ENCODE measurements at regions not wholly inside any gene's neighbourhood (a gene's known extent, or its start where the extent isn't known, plus 50 kb on each side); places are given as distances from the start of the nearest gene placed in this dataset.

GRCh38 chr2:136639651-136640050 is 125.7 kb upstream of the THSD7B start:
- FAIRE-seq (no peak), DNase-seq (ENCODE audit: low read depth, low spot score) (no peak)
- dilution Hi-C loops (cut with MboI; ENCODE audit: extremely low pct_ligation_motif_present, low sequenced_read_pairs) = no loop called here
- H3K36me3 ChIP-seq (ENCODE audit: control insufficient read depth in 2 of 2, extremely low read depth in 1 of 2, insufficient read depth in 2 of 2, low read length in 2 of 2) = no peaks in the 10 kb centered on the region
- no peaks in the 10 kb centered on the region for H3K4me1 ChIP-seq (ENCODE audit: control insufficient read depth, extremely low read depth, insufficient read depth, low read length)
- H2AFZ ChIP-seq (ENCODE audit: control insufficient read depth, low read length) = no peak overlapping the region
- no peak overlapping the region for H3K4me2 ChIP-seq (ENCODE audit: control insufficient read depth, extremely low read depth, insufficient read depth, low read depth, low read length)
- no peaks in the 10 kb centered on the region for H3K9me1 ChIP-seq (ENCODE audit: control insufficient read depth, extremely low read depth, insufficient read depth, low read length)
- H3K4me3 ChIP-seq (ENCODE audit: control insufficient read depth in 2 of 3, extremely low read depth in 1 of 3, insufficient read depth in 2 of 3, low read depth in 1 of 3, low read length in 3 of 3) = no peak overlapping the region
- H3K9ac ChIP-seq (ENCODE audit: control insufficient read depth, extremely low read depth, insufficient read depth, low read length) = no peak overlapping the region
- H3K79me2 ChIP-seq (ENCODE audit: control insufficient read depth, insufficient read depth, low read length) = no peaks in the 10 kb centered on the region
- H4K20me1 ChIP-seq (ENCODE audit: control insufficient read depth, extremely low read depth, insufficient read depth, low read length) = no peaks in the 10 kb centered on the region
- H3K9me3 ChIP-seq (ENCODE audit: control insufficient read depth, low read depth, low read length) = no peaks in the 10 kb centered on the region
- TF ChIP-seq, protein P1, sequence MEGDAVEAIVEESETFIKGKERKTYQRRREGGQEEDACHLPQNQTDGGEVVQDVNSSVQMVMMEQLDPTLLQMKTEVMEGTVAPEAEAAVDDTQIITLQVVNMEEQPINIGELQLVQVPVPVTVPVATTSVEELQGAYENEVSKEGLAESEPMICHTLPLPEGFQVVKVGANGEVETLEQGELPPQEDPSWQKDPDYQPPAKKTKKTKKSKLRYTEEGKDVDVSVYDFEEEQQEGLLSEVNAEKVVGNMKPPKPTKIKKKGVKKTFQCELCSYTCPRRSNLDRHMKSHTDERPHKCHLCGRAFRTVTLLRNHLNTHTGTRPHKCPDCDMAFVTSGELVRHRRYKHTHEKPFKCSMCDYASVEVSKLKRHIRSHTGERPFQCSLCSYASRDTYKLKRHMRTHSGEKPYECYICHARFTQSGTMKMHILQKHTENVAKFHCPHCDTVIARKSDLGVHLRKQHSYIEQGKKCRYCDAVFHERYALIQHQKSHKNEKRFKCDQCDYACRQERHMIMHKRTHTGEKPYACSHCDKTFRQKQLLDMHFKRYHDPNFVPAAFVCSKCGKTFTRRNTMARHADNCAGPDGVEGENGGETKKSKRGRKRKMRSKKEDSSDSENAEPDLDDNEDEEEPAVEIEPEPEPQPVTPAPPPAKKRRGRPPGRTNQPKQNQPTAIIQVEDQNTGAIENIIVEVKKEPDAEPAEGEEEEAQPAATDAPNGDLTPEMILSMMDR (optimal IDR thresholded peaks at IDR 0.05 in 1 of 3, IDR thresholded peaks at IDR 0.05 in 1 of 3, conservative IDR thresholded peaks at IDR 0.05 in 1 of 3; ENCODE audit: extremely low read depth in 1 of 3, insufficient read depth in 2 of 3, low read length in 3 of 3) = no peak
- TF ChIP-seq EZH2 (IDR thresholded peaks at IDR 0.05; ENCODE audit: low read length) = no peak
- H3K27me3 ChIP-seq (ENCODE audit: control insufficient read depth, extremely low read depth, insufficient read depth, low read length) = no peaks in the 10 kb centered on the region
- no peak overlapping the region for H3K27ac ChIP-seq (ENCODE audit: control insufficient read depth, insufficient read depth, low read length)

DNA sequence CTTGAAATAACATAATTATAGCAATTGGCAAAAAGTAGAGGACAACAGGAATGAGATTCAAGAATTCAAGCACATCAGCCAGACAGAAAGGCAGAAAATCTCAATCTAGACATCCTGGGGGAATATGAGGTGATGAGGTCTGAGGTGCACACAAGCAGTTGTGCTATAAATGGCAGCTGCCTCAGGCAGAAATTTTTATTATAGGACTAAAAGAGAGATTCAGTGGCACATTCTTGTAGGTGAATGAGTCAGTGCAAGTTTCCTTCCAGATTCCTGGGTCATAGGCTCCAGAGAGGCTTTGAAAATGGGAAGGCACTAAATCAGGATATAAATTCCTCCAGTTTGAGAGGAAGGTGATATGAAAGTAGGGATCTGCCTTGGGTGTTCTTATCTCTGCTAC is 127.2 kb upstream of the THSD7B start:
- dilution Hi-C loops (cut with MboI; ENCODE audit: extremely low pct_ligation_motif_present, low sequenced_read_pairs) = no loop called here
- Histone ChIP-seq H4K20me1 (ENCODE audit: control insufficient read depth, extremely low read depth, insufficient read depth, low read length) (no peaks in the 10 kb centered on the region), H3K27me3 (ENCODE audit: control insufficient read depth, extremely low read depth, insufficient read depth, low read length) (no peaks in the 10 kb centered on the region), H3K36me3 (ENCODE audit: control insufficient read depth in 2 of 2, extremely low read depth in 1 of 2, insufficient read depth in 2 of 2, low read length in 2 of 2) (no peaks in the 10 kb centered on the region), H3K9me1 (ENCODE audit: control insufficient read depth, extremely low read depth, insufficient read depth, low read length) (no peaks in the 10 kb centered on the region), H3K9ac (ENCODE audit: control insufficient read depth, extremely low read depth, insufficient read depth, low read length) (no peak overlapping the region), H3K27ac (ENCODE audit: control insufficient read depth, insufficient read depth, low read length) (no peak overlapping the region), H3K4me1 (ENCODE audit: control insufficient read depth, extremely low read depth, insufficient read depth, low read length) (no peaks in the 10 kb centered on the region), H3K4me2 (ENCODE audit: control insufficient read depth, extremely low read depth, insufficient read depth, low read depth, low read length) (no peak overlapping the region), H3K4me3 (ENCODE audit: control insufficient read depth in 2 of 3, extremely low read depth in 1 of 3, insufficient read depth in 2 of 3, low read depth in 1 of 3, low read length in 3 of 3) (no peak overlapping the region), H3K9me3 (ENCODE audit: control insufficient read depth, low read depth, low read length) (no peaks in the 10 kb centered on the region), H3K79me2 (ENCODE audit: control insufficient read depth, insufficient read depth, low read length) (no peaks in the 10 kb centered on the region), H2AFZ (ENCODE audit: control insufficient read depth, low read length) (no peak overlapping the region)
- FAIRE-seq (no peak), DNase-seq (ENCODE audit: low read depth, low spot score) (no peak)
- TF ChIP-seq EZH2 (IDR thresholded peaks at IDR 0.05; ENCODE audit: low read length) = no peak
- TF ChIP-seq, protein P1 (optimal IDR thresholded peaks at IDR 0.05 in 1 of 3, IDR thresholded peaks at IDR 0.05 in 1 of 3, conservative IDR thresholded peaks at IDR 0.05 in 1 of 3; ENCODE audit: extremely low read depth in 1 of 3, insufficient read depth in 2 of 3, low read length in 3 of 3) = no peak

Data from keratinocyte (primary cell).